Osteocyte (in vitro differentiated cells): ENCODE measurements at regions not wholly inside any gene's neighbourhood (a gene's known extent, or its start where the extent isn't known, plus 50 kb on each side); places are given as distances from the start of the nearest gene placed in this dataset.
"Not testable (repeated sequence)": the region's sequence is repeated elsewhere in the genome, so short reads cannot be mapped to it uniquely, and the experiment has no call there.

Experiments
- DNase-seq: peaks from one replicate; pipeline ENCODE4 v3.0.0; 2021; ENCODE audit warnings: mixed read lengths; ENCODE audit not compliant: unreplicated experiment; ENCODE audit errors: extremely low spot score
- H3K27ac Mint-ChIP-seq: one replicate; pipeline ENCODE4 v1.8.0; 2021; ENCODE audit warnings: mild to moderate bottlenecking, mixed read lengths; ENCODE audit not compliant: unreplicated experiment
- H3K27me3 Mint-ChIP-seq: one replicate; pipeline ENCODE4 v1.8.0; 2021; ENCODE audit warnings: mixed read lengths; ENCODE audit not compliant: unreplicated experiment
- H3K36me3 Mint-ChIP-seq: one replicate; pipeline ENCODE4 v1.8.0; 2021; ENCODE audit warnings: mixed read lengths; ENCODE audit not compliant: unreplicated experiment
- H3K4me1 Mint-ChIP-seq: one replicate; pipeline ENCODE4 v1.8.0; 2021; ENCODE audit warnings: mixed read lengths; ENCODE audit not compliant: unreplicated experiment
- H3K4me3 Mint-ChIP-seq: one replicate; pipeline ENCODE4 v1.8.0; 2021; ENCODE audit warnings: mild to moderate bottlenecking, moderate library complexity, mixed read lengths; ENCODE audit not compliant: unreplicated experiment
- H3K9me3 Mint-ChIP-seq: one replicate; pipeline ENCODE4 v1.8.0; 2021; ENCODE audit warnings: mixed read lengths; ENCODE audit not compliant: unreplicated experiment
- CTCF ChIP-seq: fragments of 200-600 bp; sonication (generic); IDR thresholded peaks from 2 replicates; pipeline ENCODE4 v1.5.0; 2021; ENCODE audit warnings: antibody characterized with exemption, mild to moderate bottlenecking, moderate library complexity

GRCh38 chr3:70618151-70618550, 305.7 kb upstream of the MDFIC2 start:
- peaks cover 31% of the 10 kb centered on the region for H3K27me3 Mint-ChIP-seq
- DNase-seq: no peak
- no peaks in the 10 kb centered on the region for H3K4me1 Mint-ChIP-seq
- H3K9me3 Mint-ChIP-seq: peaks cover 8% of the 10 kb centered on the region
- no peak overlapping the region for H3K27ac Mint-ChIP-seq
- TF ChIP-seq CTCF: no peak
- H3K4me3 Mint-ChIP-seq: no peak overlapping the region
- no peaks in the 10 kb centered on the region for H3K36me3 Mint-ChIP-seq

GRCh38 chr3:70617349-70617748, 304.9 kb upstream of the MDFIC2 start:
- not testable (repeated sequence) for H3K4me3 Mint-ChIP-seq, H3K27ac Mint-ChIP-seq, H3K36me3 Mint-ChIP-seq, H3K9me3 Mint-ChIP-seq, DNase-seq, H3K4me1 Mint-ChIP-seq
- peaks cover 28% of the 10 kb centered on the region for H3K27me3 Mint-ChIP-seq

GRCh38 chr3:70615286-70615685, 302.8 kb upstream of the MDFIC2 start:
- no peak overlapping the region for H3K27ac Mint-ChIP-seq
- H3K9me3 Mint-ChIP-seq: peaks cover 8% of the 10 kb centered on the region
- no peak for DNase-seq
- H3K4me1 Mint-ChIP-seq: peaks cover 6% of the 10 kb centered on the region
- H3K27me3 Mint-ChIP-seq: peaks cover 14% of the 10 kb centered on the region
- H3K36me3 Mint-ChIP-seq: no peaks in the 10 kb centered on the region
- H3K4me3 Mint-ChIP-seq: no peak overlapping the region
- TF ChIP-seq CTCF: no peak

GRCh38 chr3:70614111-70614510, 301.7 kb upstream of the MDFIC2 start:
- peaks cover 17% of the 10 kb centered on the region for H3K4me1 Mint-ChIP-seq
- H3K27me3 Mint-ChIP-seq: peaks cover 6% of the 10 kb centered on the region
- H3K4me3 Mint-ChIP-seq: no peak overlapping the region
- no peak for DNase-seq
- no peaks in the 10 kb centered on the region for H3K36me3 Mint-ChIP-seq
- no peak for TF ChIP-seq CTCF
- H3K9me3 Mint-ChIP-seq: peaks cover 8% of the 10 kb centered on the region
- H3K27ac Mint-ChIP-seq: no peak overlapping the region

- peaks cover 4% of the 10 kb centered on the region for H3K9me3 Mint-ChIP-seq
Observed at GRCh38 chr3:70612920-70613319, 300.5 kb upstream of the MDFIC2 start.

GRCh38 chr3:70611667-70612277, 299.3 kb upstream of the MDFIC2 start:
- DNase-seq, H3K4me3 Mint-ChIP-seq, H3K36me3 Mint-ChIP-seq, H3K9me3 Mint-ChIP-seq, H3K27me3 Mint-ChIP-seq, H3K27ac Mint-ChIP-seq: not testable (repeated sequence)
- H3K4me1 Mint-ChIP-seq: peaks cover 22% of the 10 kb centered on the region

More at GRCh38 chr3:70612920-70613319, 300.5 kb upstream of the MDFIC2 start:
- H3K4me3 Mint-ChIP-seq: no peak overlapping the region
- H3K36me3 Mint-ChIP-seq: no peaks in the 10 kb centered on the region
- peaks cover under 1% of the 10 kb centered on the region for H3K27me3 Mint-ChIP-seq
- no peak for TF ChIP-seq CTCF
- DNase-seq: no peak
- peaks cover 22% of the 10 kb centered on the region for H3K4me1 Mint-ChIP-seq
- H3K27ac Mint-ChIP-seq: no peak overlapping the region
